ENCODE measurements at regions not wholly inside any gene's neighbourhood (a gene's known extent, or its start where the extent isn't known, plus 50 kb on each side); places are given as distances from the start of the nearest gene placed in this dataset.
"Not testable (repeated sequence)": the region's sequence is repeated elsewhere in the genome, so short reads cannot be mapped to it uniquely, and the experiment has no call there.

GRCh38 chr4:149045731-149046130, 603.5 kb upstream of the NR3C2 start:
- no peak overlapping the region for H2BK120ac ChIP-seq (ENCODE audit: insufficient read depth, low read length, poor library complexity)
- no peak overlapping the region for H3K4ac ChIP-seq (ENCODE audit: low read depth, low read length)
- H3K9me3 ChIP-seq (ENCODE audit: insufficient read depth, low read depth, low read length): no peaks in the 10 kb centered on the region
- no peaks in the 10 kb centered on the region for H3K36me3 ChIP-seq (ENCODE audit: control insufficient read depth in 1 of 2, insufficient read depth in 2 of 2, low read length in 2 of 2)
- H3K4me3 ChIP-seq (ENCODE audit: low read depth, low read length): no peak overlapping the region
- H2BK12ac ChIP-seq (ENCODE audit: low read length): no peak overlapping the region
- H3K27me3 ChIP-seq (ENCODE audit: insufficient read depth, low read length): no peaks in the 10 kb centered on the region
- WGBS (ENCODE audit: extremely low coverage, insufficient coverage, insufficient read length): no CpG with 5 or more reads among the region's 3 CpGs
- H3K14ac ChIP-seq (ENCODE audit: low read length): no peak overlapping the region
- H3K18ac ChIP-seq (ENCODE audit: low read length): no peak overlapping the region
- no peak overlapping the region for H4K8ac ChIP-seq (ENCODE audit: low read depth, low read length)
- no peak overlapping the region for H2AK5ac ChIP-seq (ENCODE audit: low read length)
- no peak overlapping the region for H3K23ac ChIP-seq (ENCODE audit: low read length)
- DNase-seq: no peak
- no peak overlapping the region for H2AFZ ChIP-seq (ENCODE audit: insufficient read depth, low read length, poor library complexity)
- no peaks in the 10 kb centered on the region for H3K79me2 ChIP-seq (ENCODE audit: control insufficient read depth, insufficient read depth, low read length, poor library complexity)
- H3K4me2 ChIP-seq (ENCODE audit: low read length): no peak overlapping the region
- H3K27ac ChIP-seq (ENCODE audit: low read depth, low read length): no peak overlapping the region
- no peaks in the 10 kb centered on the region for H3K4me1 ChIP-seq (ENCODE audit: control insufficient read depth in 1 of 2, insufficient read depth in 2 of 2, low read length in 2 of 2)
- no peak overlapping the region for H3K9ac ChIP-seq (ENCODE audit: low read length)
- H4K91ac ChIP-seq (ENCODE audit: low read depth, low read length): no peak overlapping the region
- H2BK5ac ChIP-seq (ENCODE audit: low read depth, low read length, poor library complexity): no peak overlapping the region
- H4K12ac ChIP-seq (ENCODE audit: low read depth, low read length): no peak overlapping the region
- no peaks in the 10 kb centered on the region for H3K79me1 ChIP-seq (ENCODE audit: low read length)

GRCh38 chr4:149039786-149040185, 597.6 kb upstream of the NR3C2 start:
- not testable (repeated sequence) for H3K4me3 ChIP-seq (ENCODE audit: low read depth, low read length); H3K14ac ChIP-seq (ENCODE audit: low read length); H3K23ac ChIP-seq (ENCODE audit: low read length); H2BK12ac ChIP-seq (ENCODE audit: low read length); H3K4me2 ChIP-seq (ENCODE audit: low read length); H2AFZ ChIP-seq (ENCODE audit: insufficient read depth, low read length, poor library complexity); H4K12ac ChIP-seq (ENCODE audit: low read depth, low read length); H3K9ac ChIP-seq (ENCODE audit: low read length); H4K8ac ChIP-seq (ENCODE audit: low read depth, low read length); H3K18ac ChIP-seq (ENCODE audit: low read length); H3K9me3 ChIP-seq (ENCODE audit: insufficient read depth, low read depth, low read length); H2BK5ac ChIP-seq (ENCODE audit: low read depth, low read length, poor library complexity); H3K79me2 ChIP-seq (ENCODE audit: control insufficient read depth, insufficient read depth, low read length, poor library complexity); H3K4me1 ChIP-seq (ENCODE audit: control insufficient read depth in 1 of 2, insufficient read depth in 2 of 2, low read length in 2 of 2); H2BK120ac ChIP-seq (ENCODE audit: insufficient read depth, low read length, poor library complexity); H3K4ac ChIP-seq (ENCODE audit: low read depth, low read length); H3K36me3 ChIP-seq (ENCODE audit: control insufficient read depth in 1 of 2, insufficient read depth in 2 of 2, low read length in 2 of 2); H3K79me1 ChIP-seq (ENCODE audit: low read length); H3K27ac ChIP-seq (ENCODE audit: low read depth, low read length); H4K91ac ChIP-seq (ENCODE audit: low read depth, low read length); H3K27me3 ChIP-seq (ENCODE audit: insufficient read depth, low read length); H2AK5ac ChIP-seq (ENCODE audit: low read length)
- DNase-seq: peak; percentile 77 to 91
- WGBS (ENCODE audit: extremely low coverage, insufficient coverage, insufficient read length): no CpG with 5 or more reads among the region's 2 CpGs

- H3K9me3 ChIP-seq (ENCODE audit: insufficient read depth, low read depth, low read length): no peaks in the 10 kb centered on the region
- H3K18ac ChIP-seq (ENCODE audit: low read length): no peak overlapping the region
- no peak overlapping the region for H2AK5ac ChIP-seq (ENCODE audit: low read length)
- H3K4ac ChIP-seq (ENCODE audit: low read depth, low read length): no peak overlapping the region
- no peak overlapping the region for H4K8ac ChIP-seq (ENCODE audit: low read depth, low read length)
- H2BK120ac ChIP-seq (ENCODE audit: insufficient read depth, low read length, poor library complexity): no peak overlapping the region
- no peak overlapping the region for H3K27ac ChIP-seq (ENCODE audit: low read depth, low read length)
- H3K14ac ChIP-seq (ENCODE audit: low read length): no peak overlapping the region
- H3K4me3 ChIP-seq (ENCODE audit: low read depth, low read length): no peak overlapping the region
- H4K12ac ChIP-seq (ENCODE audit: low read depth, low read length): no peak overlapping the region
- no peaks in the 10 kb centered on the region for H3K79me1 ChIP-seq (ENCODE audit: low read length)
- no peak overlapping the region for H4K91ac ChIP-seq (ENCODE audit: low read depth, low read length)
- no peak overlapping the region for H2BK5ac ChIP-seq (ENCODE audit: low read depth, low read length, poor library complexity)
- no peaks in the 10 kb centered on the region for H3K4me1 ChIP-seq (ENCODE audit: control insufficient read depth in 1 of 2, insufficient read depth in 2 of 2, low read length in 2 of 2)
- H3K23ac ChIP-seq (ENCODE audit: low read length): no peak overlapping the region
- H3K9ac ChIP-seq (ENCODE audit: low read length): no peak overlapping the region
- H3K79me2 ChIP-seq (ENCODE audit: control insufficient read depth, insufficient read depth, low read length, poor library complexity): no peaks in the 10 kb centered on the region
- H2BK12ac ChIP-seq (ENCODE audit: low read length): no peak overlapping the region
- H3K4me2 ChIP-seq (ENCODE audit: low read length): no peak overlapping the region
- no peaks in the 10 kb centered on the region for H3K36me3 ChIP-seq (ENCODE audit: control insufficient read depth in 1 of 2, insufficient read depth in 2 of 2, low read length in 2 of 2)
- DNase-seq: peak in 1 of 2 donors; percentile 63
- no peaks in the 10 kb centered on the region for H3K27me3 ChIP-seq (ENCODE audit: insufficient read depth, low read length)
- H2AFZ ChIP-seq (ENCODE audit: insufficient read depth, low read length, poor library complexity): no peak overlapping the region
Measured at GRCh38 chr4:149031399-149031798, 589.2 kb upstream of the NR3C2 start.

- no peak overlapping the region for H3K9ac ChIP-seq (ENCODE audit: low read length)
- H3K4me2 ChIP-seq (ENCODE audit: low read length): no peak overlapping the region
- H3K36me3 ChIP-seq (ENCODE audit: control insufficient read depth in 1 of 2, insufficient read depth in 2 of 2, low read length in 2 of 2): no peaks in the 10 kb centered on the region
- DNase-seq: no peak
- no peak overlapping the region for H3K23ac ChIP-seq (ENCODE audit: low read length)
- no peaks in the 10 kb centered on the region for H3K79me1 ChIP-seq (ENCODE audit: low read length)
- H2AK5ac ChIP-seq (ENCODE audit: low read length): no peak overlapping the region
- H3K14ac ChIP-seq (ENCODE audit: low read length): no peak overlapping the region
- H3K4me1 ChIP-seq (ENCODE audit: control insufficient read depth in 1 of 2, insufficient read depth in 2 of 2, low read length in 2 of 2): no peaks in the 10 kb centered on the region
- no peaks in the 10 kb centered on the region for H3K79me2 ChIP-seq (ENCODE audit: control insufficient read depth, insufficient read depth, low read length, poor library complexity)
- no peak overlapping the region for H4K12ac ChIP-seq (ENCODE audit: low read depth, low read length)
- no peak overlapping the region for H3K4me3 ChIP-seq (ENCODE audit: low read depth, low read length)
- H3K18ac ChIP-seq (ENCODE audit: low read length): no peak overlapping the region
- no peak overlapping the region for H2BK12ac ChIP-seq (ENCODE audit: low read length)
- no peak overlapping the region for H2AFZ ChIP-seq (ENCODE audit: insufficient read depth, low read length, poor library complexity)
- H3K27ac ChIP-seq (ENCODE audit: low read depth, low read length): no peak overlapping the region
- H2BK5ac ChIP-seq (ENCODE audit: low read depth, low read length, poor library complexity): no peak overlapping the region
- no peak overlapping the region for H4K91ac ChIP-seq (ENCODE audit: low read depth, low read length)
- H4K8ac ChIP-seq (ENCODE audit: low read depth, low read length): no peak overlapping the region
- WGBS (ENCODE audit: extremely low coverage, insufficient coverage, insufficient read length): no CpG with 5 or more reads among the region's 4 CpGs
- H3K27me3 ChIP-seq (ENCODE audit: insufficient read depth, low read length): no peaks in the 10 kb centered on the region
- peaks cover 2% of the 10 kb centered on the region for H3K9me3 ChIP-seq (ENCODE audit: insufficient read depth, low read depth, low read length)
- H3K4ac ChIP-seq (ENCODE audit: low read depth, low read length): no peak overlapping the region
- H2BK120ac ChIP-seq (ENCODE audit: insufficient read depth, low read length, poor library complexity): no peak overlapping the region
Measured at GRCh38 chr4:149029056-149029651, 586.9 kb upstream of the NR3C2 start.

All from trophoblast cell (in vitro differentiated cells and primary cell).